NCI-H82 (cell line): ENCODE measurements at regions not wholly inside any gene's neighbourhood (a gene's known extent, or its start where the extent isn't known, plus 50 kb on each side); places are given as distances from the start of the nearest gene placed in this dataset.
"Not testable (repeated sequence)": the region's sequence is repeated elsewhere in the genome, so short reads cannot be mapped to it uniquely, and the experiment has no call there.

Experiments used
- DNase-seq: peaks from one replicate; lab custom pipeline; 2025; lab: John Stamatoyannopoulos, UW

GRCh38 chrX:113919387-113919786, 664.5 kb upstream of the HTR2C start:
- no peak for DNase-seq

GRCh38 chrX:113906168-113906567, 677.7 kb upstream of the HTR2C start:
- DNase-seq, result no peak

- DNase-seq, result no peak
Measured at GRCh38 chrX:113892891-113893290, 691.0 kb upstream of the HTR2C start.

DNA sequence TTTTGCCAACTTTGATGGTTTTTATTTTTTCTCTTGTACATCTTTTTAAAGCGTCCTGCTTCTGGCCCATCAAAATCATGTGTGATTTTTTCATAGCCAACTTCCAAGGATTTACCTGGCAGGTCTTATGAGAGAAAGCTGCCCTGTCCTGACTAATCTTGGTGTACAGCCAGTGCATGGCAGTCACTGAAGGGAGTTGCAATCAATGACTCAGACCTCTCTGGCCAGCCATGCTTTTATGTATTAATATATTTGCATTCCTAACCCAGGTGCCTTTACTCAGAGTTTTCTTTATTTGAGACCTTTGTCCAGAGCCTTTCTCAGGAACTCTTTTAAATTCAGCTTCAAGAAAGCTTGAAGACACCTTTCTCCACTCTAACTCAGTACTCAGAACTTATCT, 691.5 kb upstream of the HTR2C start:
- DNase-seq, result no peak

GRCh38 chrX:113873056-113873455, 710.8 kb upstream of the HTR2C start:
- no peak for DNase-seq

GRCh38 chrX:113868711-113869110, 715.2 kb upstream of the HTR2C start:
- no peak for DNase-seq

GRCh38 chrX:113868177-113868576, 715.7 kb upstream of the HTR2C start:
- DNase-seq, result no peak

GRCh38 chrX:113849408-113849807, 734.5 kb upstream of the HTR2C start:
- DNase-seq, result no peak

- peak; percentile 3 for DNase-seq
Measured at GRCh38 chrX:113833096-113834055, 750.5 kb upstream of the HTR2C start.

DNA sequence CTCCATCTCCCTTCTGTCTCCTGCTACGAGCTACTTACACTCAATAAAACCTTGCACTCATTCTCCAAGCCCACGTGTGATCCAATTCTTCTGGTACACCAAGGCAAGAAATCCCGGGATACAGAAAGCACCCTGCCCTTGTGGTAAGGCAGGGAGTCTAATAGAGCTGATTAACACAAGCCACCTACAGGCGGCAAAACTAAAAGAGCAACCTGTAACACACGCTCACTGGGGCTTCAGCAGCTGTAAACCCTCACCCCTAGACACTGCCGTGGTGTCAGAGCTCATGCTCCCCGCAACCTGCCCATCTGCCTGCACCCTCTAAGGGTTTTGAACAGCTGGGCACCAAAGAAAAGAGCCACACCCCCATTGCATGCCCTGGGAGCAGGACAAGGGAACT, 755.4 kb upstream of the HTR2C start:
- no peak for DNase-seq

- no peak for DNase-seq
Measured at GRCh38 chrX:113818346-113818745, 765.5 kb upstream of the HTR2C start.

- DNase-seq, result no peak
Measured at GRCh38 chrX:113804819-113805218, 779.1 kb upstream of the HTR2C start.

DNA sequence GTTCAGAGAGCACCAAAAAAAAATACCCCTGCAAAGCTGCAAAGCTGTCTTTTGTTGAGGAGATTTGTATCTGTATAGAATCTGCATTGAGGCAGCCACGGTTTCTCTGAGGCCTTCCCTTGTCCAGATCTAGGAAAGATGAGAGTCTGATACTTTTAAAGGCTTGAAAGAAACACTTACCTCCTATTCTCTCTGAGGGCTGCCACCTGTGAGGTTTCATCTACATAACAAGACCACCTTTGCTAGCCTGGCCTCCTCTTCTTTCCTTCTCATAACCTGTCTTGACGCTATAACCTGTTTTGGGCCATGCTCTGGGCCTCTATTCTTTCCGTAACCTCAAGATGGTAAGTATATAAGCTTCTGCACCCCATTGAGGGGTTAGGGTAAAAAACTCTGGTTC, 779.6 kb upstream of the HTR2C start:
- DNase-seq, result no peak

DNA sequence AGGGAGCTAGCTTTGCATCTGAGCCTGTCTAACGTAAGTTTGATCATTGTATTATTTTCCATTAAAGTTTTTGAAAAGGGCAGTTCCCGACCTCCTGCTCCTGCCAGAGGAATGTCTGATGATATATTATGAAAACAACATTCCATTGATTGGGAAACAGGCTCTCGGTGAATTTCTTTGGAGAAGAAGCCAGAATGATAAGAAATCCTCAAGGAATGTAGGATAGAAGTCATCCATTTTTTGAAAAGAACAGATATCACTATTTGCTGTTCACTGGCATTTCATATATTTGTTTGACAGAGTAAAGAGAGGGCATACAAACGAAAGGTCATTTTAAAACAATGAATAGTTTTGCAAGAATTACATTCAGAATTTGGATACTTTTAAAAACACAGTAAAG, 781.0 kb upstream of the HTR2C start:
- DNase-seq, result no peak

DNA sequence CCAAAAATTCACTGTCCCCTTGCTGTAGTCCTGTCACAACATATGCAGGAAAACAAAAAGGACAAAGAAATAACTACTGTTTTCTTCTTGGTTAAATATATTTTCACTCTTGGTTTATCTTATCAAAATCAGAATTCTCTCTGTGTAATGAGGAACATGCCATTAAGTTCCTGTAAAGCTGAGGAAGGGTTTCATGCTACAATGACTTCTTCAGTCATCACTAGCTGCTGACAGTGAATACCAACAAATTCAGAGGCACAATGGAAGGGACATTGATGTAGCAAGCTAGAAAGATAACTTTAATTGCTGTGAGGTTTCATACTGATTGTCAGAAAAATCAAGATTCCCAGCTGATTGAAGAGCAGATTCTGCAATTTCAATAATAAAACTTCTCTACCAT, 782.9 kb upstream of the HTR2C start:
- DNase-seq, result no peak

- DNase-seq, result no peak
Measured at GRCh38 chrX:113793563-113793962, 790.3 kb upstream of the HTR2C start.

DNA sequence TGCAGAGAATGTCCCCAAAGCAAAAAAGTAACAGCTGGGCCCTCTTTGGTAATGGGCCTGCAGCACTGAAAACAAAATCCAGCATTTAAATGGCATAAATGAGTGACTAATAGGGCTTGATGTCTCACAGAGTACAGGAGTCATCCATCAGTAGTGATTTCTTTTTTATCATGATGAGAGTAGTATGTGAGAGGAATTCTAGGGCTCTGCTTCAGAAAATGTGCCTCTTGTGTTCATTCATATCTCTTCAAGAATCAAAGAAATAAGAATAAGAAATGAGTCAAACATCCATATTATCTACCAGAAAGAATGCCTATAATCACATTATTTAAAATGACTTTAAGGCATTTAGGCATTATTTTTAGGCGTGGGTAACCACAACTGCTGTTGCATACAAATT, 792.9 kb upstream of the HTR2C start:
- DNase-seq, result no peak

- DNase-seq, result not testable (repeated sequence)
Measured at GRCh38 chrX:113784754-113785153, 799.1 kb upstream of the HTR2C start.

GRCh38 chrX:113770806-113771205, 813.1 kb upstream of the HTR2C start:
- DNase-seq, result no peak

DNA sequence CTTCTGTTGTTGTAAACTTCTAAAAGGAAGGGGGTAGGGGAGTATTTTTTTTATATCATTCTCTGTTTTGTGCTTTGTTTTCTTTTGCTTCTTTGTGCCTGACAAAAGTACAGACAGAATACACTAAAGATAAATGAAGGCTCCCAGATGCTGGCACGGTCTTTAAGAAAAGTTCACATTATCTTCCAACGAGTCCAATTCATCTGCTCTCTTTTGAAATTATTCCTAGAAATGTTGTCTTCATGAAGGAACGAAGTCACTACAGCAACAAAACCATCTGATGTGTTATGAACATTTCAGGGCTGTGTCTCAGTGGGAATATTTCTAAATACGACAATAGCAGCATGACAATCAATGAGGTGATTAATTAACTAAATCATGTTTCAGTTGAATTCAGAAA, 813.8 kb upstream of the HTR2C start:
- no peak for DNase-seq

DNA sequence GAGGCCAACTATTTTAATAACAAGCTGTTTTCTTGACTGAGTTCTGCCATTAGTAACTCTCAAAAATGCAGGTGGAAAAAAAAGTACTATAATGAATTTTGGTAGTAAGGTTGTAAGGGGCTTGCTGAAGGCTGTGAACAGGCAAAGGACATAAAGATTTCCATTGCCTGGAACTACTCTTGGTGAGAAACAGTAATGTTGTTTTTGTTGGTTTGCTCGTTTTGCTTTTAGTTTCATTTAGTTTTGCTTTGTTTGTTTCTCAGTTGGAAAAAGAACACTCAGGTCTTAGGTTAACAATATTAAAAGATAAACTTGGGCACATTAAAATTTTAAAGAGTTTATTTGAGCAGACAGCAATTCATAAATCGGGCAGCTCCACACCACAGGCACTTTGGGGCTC, 824.5 kb upstream of the HTR2C start:
- DNase-seq, result no peak

GRCh38 chrX:113747274-113747973, 836.5 kb upstream of the HTR2C start:
- DNase-seq, result no peak

DNA sequence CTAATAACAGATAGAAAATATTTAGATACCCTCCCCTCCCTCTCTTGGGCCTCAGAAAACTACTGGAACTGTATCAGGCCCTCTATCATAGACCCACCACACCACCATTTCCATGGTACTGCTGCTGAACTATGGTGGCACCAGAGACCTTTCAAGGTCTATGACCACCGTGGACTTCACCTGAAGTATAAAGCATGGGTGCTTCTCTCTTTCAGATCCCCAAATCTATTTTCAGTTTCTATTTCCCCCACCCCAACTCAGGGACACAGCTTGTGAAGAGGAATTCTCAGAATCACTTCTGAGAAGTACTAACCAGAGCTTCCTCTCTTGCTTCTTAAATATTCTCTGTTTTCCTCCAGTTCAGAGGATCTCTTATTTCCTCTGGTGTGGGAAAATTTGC, 840.8 kb upstream of the HTR2C start:
- DNase-seq, result no peak
